PC-9 (cell line): ENCODE measurements at regions not wholly inside any gene's neighbourhood (a gene's known extent, or its start where the extent isn't known, plus 50 kb on each side); places are given as distances from the start of the nearest gene placed in this dataset.

Experiments used
- EZH2 ChIP-seq: fragments of 200-600 bp; sonication (generic); IDR thresholded peaks from 2 replicates; pipeline ENCODE4 v1.8.0; 2017; ENCODE audit warnings: antibody characterized with exemption, low read depth
- TF ChIP-seq, protein P1 (sequence below): fragments of 200-600 bp; sonication (generic); conservative IDR thresholded peaks from 2 replicates; pipeline ENCODE4 v1.6.1; 2017; ENCODE audit warnings: mixed run types, antibody characterized with exemption, mild to moderate bottlenecking, moderate library complexity

- TF ChIP-seq, protein P1, sequence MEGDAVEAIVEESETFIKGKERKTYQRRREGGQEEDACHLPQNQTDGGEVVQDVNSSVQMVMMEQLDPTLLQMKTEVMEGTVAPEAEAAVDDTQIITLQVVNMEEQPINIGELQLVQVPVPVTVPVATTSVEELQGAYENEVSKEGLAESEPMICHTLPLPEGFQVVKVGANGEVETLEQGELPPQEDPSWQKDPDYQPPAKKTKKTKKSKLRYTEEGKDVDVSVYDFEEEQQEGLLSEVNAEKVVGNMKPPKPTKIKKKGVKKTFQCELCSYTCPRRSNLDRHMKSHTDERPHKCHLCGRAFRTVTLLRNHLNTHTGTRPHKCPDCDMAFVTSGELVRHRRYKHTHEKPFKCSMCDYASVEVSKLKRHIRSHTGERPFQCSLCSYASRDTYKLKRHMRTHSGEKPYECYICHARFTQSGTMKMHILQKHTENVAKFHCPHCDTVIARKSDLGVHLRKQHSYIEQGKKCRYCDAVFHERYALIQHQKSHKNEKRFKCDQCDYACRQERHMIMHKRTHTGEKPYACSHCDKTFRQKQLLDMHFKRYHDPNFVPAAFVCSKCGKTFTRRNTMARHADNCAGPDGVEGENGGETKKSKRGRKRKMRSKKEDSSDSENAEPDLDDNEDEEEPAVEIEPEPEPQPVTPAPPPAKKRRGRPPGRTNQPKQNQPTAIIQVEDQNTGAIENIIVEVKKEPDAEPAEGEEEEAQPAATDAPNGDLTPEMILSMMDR, result no peak
- TF ChIP-seq EZH2, result no peak
These were observed 431.9 kb upstream of the ANO5 start for GRCh38 chr11:21761000-21761399.
